Spleen (tissue), 11 donors: ENCODE measurements at regions not wholly inside any gene's neighbourhood (a gene's known extent, or its start where the extent isn't known, plus 50 kb on each side); places are given as distances from the start of the nearest gene placed in this dataset.

Experiments used
- DNase-seq: peaks from one replicate; pipeline ENCODE4 v3.0.0-alpha.2; 2020
- H3K27ac ChIP-seq, 8 donors: fragments of 200-600 bp; sonication (generic) in 7 of 8; 1 replicate in 4 of 8; 2 replicates in 4 of 8; pipeline versions ENCODE4 v1.5.0 to v1.8.0; 2016 to 2021; ENCODE audit warnings: inconsistent platforms in 4 of 8, mild to moderate bottlenecking in 4 of 8, moderate library complexity in 1 of 8
- H3K27me3 ChIP-seq, 7 donors: fragments of 200-600 bp; sonication (generic) in 6 of 7; replicated peaks in 1 of 7; 1 replicate in 4 of 7; 2 replicates in 3 of 7; pipeline versions ENCODE4 v1.5.0 to v1.8.0; 2016 to 2021; ENCODE audit warnings: inconsistent platforms in 3 of 7, mild to moderate bottlenecking in 1 of 7
- H3K36me3 ChIP-seq, 6 donors: fragments of 200-600 bp; sonication (generic) in 5 of 6; 1 replicate in 4 of 6; 2 replicates in 2 of 6; pipeline versions ENCODE4 v1.5.0 to v1.8.0; 2016 to 2021; ENCODE audit warnings: inconsistent platforms in 2 of 6
- H3K4me1 ChIP-seq, 6 donors: fragments of 200-600 bp; sonication (generic) in 5 of 6; 1 replicate in 3 of 6; 2 replicates in 3 of 6; pipeline versions ENCODE4 v1.5.0 to v1.8.0; 2016 to 2021; ENCODE audit warnings: inconsistent platforms in 3 of 6
- H3K4me3 ChIP-seq, 8 donors: fragments of 200-600 bp; sonication (generic) in 7 of 8; 1 replicate in 4 of 8; 2 replicates in 4 of 8; pipeline versions ENCODE4 v1.5.0 to v1.8.0; 2016 to 2021; ENCODE audit warnings: inconsistent platforms in 4 of 8, mild to moderate bottlenecking in 4 of 8, moderate library complexity in 2 of 8
- H3K9me3 ChIP-seq, 8 donors: fragments of 200-600 bp; sonication (generic) in 7 of 8; 1 replicate in 4 of 8; 2 replicates in 4 of 8; pipeline versions ENCODE4 v1.5.0 to v1.8.0; 2016 to 2021; ENCODE audit warnings: inconsistent platforms in 4 of 8
- CTCF ChIP-seq, 11 experiments: fragments of 200-600 bp in 7 of 11; fragments of 450-650 bp in 4 of 11; sonication (generic) in 4 of 11; IDR thresholded peaks in 8 of 11; conservative IDR thresholded peaks in 3 of 11; 1 replicate in 7 of 11; 2 replicates in 4 of 11; pipeline versions ENCODE4 v1.4.0 to v1.8.0; 2016 to 2021; ENCODE audit warnings: antibody characterized with exemption in 11 of 11, inconsistent platforms in 4 of 11, mild to moderate bottlenecking in 1 of 11
- POLR2A ChIP-seq, 3 donors: fragments of 450-650 bp; IDR thresholded peaks; one replicate each; pipeline ENCODE4 v1.5.1; 2017; ENCODE audit warnings: antibody characterized with exemption in 3 of 3, mild to moderate bottlenecking in 1 of 3
- POLR2AphosphoS5 ChIP-seq, 3 donors: sonication (generic); formaldehyde crosslinking; IDR thresholded peaks; one replicate each; pipeline ENCODE4 v1.5.1; 2017; ENCODE audit warnings: antibody characterized with exemption in 3 of 3
- WGBS, 5 donors: extraction: QIAGEN DNeasy Blood & Tissue Kit in 3 of 5; methylation state at CpG; one replicate each; pipeline versions ENCODE4 v1.1.5 to v1.1.7; 2013 to 2018; 5-methylcytosine and 5-hydroxymethylcytosine counted together
- intact Hi-C: fragments of 100-400 bp; cut with DNase I; formaldehyde crosslinking; loops from one replicate; pipeline ENCODE4 v1.15.0; 2023; ENCODE audit warnings: low total_unique reads
- donor health status: healthy with polysubstance abuse.
- donor health status: DM: no; HTN: no; CAD: no; lungs with moderate emphysema.
- donor health status: DM: no; HTN: no; CAD: no.
- donor health status: Bipolar disorder and iron deficiency.
- donor health status: healthy.
- donor health status: DM: no; HTN: no; CAD: no.
- donor health status: DM: yes; HTN: yes; CAD: no.

- no peaks in the 10 kb centered on the region for H3K4me1 ChIP-seq
- H3K4me3 ChIP-seq: no peak overlapping the region
- peaks cover 0 to 6% (median 0%) of the 10 kb centered on the region in 8 donors for H3K9me3 ChIP-seq
- WGBS, 5 donors: 85 to 95% (median 90%) methylated on average over 6 of the region's 6 CpGs
- no peak overlapping the region for H3K27ac ChIP-seq
- intact Hi-C loops: no loop called here
- no peaks in the 10 kb centered on the region for H3K36me3 ChIP-seq
- no peak for TF ChIP-seq CTCF (IDR thresholded peaks at IDR 0.05 in 8 of 11, conservative IDR thresholded peaks at IDR 0.05 in 3 of 11)
- DNase-seq: no peak
- H3K27me3 ChIP-seq: no peaks in the 10 kb centered on the region
Measured at GRCh38 chr21:31594726-31595125, 64.8 kb upstream of the SOD1 start.

DNA sequence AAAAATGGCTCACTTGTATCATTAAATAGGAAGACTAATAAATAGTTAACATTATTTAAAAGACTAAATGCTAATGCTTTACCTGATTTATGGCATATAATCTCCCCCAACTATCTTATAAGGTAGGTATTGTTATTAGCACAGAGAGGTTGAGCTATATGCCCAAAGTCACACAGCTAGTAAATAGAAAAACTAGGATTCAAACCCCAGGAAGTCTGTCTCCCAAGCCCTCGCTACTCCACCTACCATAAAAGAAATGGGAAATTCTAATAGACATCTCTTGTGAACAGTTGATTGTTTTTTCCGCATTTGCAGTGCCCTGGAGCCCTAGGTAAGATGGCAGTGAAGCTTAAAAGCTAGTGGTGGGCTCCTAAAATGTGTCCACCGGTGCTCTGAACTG, 65.2 kb upstream of the SOD1 start:
- TF ChIP-seq POLR2AphosphoS5 (IDR thresholded peaks at IDR 0.05) (no peak), CTCF (IDR thresholded peaks at IDR 0.05 in 8 of 11, conservative IDR thresholded peaks at IDR 0.05 in 3 of 11) (no peak), POLR2A (IDR thresholded peaks at IDR 0.05) (no peak)
- Histone ChIP-seq H3K4me3 (no peak overlapping the region), H3K27ac (no peak overlapping the region), H3K9me3 (peaks cover 0 to 6% (median 0%) of the 10 kb centered on the region in 8 donors), H3K4me1 (no peaks in the 10 kb centered on the region), H3K36me3 (no peaks in the 10 kb centered on the region), H3K27me3 (no peaks in the 10 kb centered on the region)
- intact Hi-C loops: no loop called here
- no peak for DNase-seq
- WGBS, 5 donors: 72 to 95% (median 86%) methylated on average over 3 of the region's 3 CpGs

GRCh38 chr21:31592963-31593560, 66.4 kb upstream of the SOD1 start:
- Histone ChIP-seq H3K4me3 (no peak overlapping the region), H3K36me3 (no peaks in the 10 kb centered on the region), H3K27me3 (no peaks in the 10 kb centered on the region), H3K4me1 (no peaks in the 10 kb centered on the region), H3K9me3 (peaks cover 0 to 6% (median 0%) of the 10 kb centered on the region in 8 donors), H3K27ac (no peak overlapping the region)
- no peak for DNase-seq
- intact Hi-C loops: no loop called here
- TF ChIP-seq POLR2A (IDR thresholded peaks at IDR 0.05) (no peak), POLR2AphosphoS5 (IDR thresholded peaks at IDR 0.05) (no peak), CTCF (IDR thresholded peaks at IDR 0.05 in 8 of 11, conservative IDR thresholded peaks at IDR 0.05 in 3 of 11) (no peak)
- 68 to 80% (median 73%) methylated on average over 13 of the region's 13 CpGs for WGBS, 5 donors

- TF ChIP-seq POLR2A (IDR thresholded peaks at IDR 0.05): no peak
- no peak for TF ChIP-seq POLR2AphosphoS5 (IDR thresholded peaks at IDR 0.05)
- no peak for TF ChIP-seq CTCF (IDR thresholded peaks at IDR 0.05 in 8 of 11, conservative IDR thresholded peaks at IDR 0.05 in 3 of 11)
- WGBS, 5 donors: 80 to 93% (median 83%) methylated on average over 3 of the region's 3 CpGs
- H3K27me3 ChIP-seq: no peaks in the 10 kb centered on the region
Measured at GRCh38 chr21:31592516-31592915, 67.0 kb upstream of the SOD1 start.

More at GRCh38 chr21:31592516-31592915, 67.0 kb upstream of the SOD1 start:
- Histone ChIP-seq H3K9me3 (peaks cover 0 to 6% (median 0%) of the 10 kb centered on the region in 8 donors), H3K36me3 (no peaks in the 10 kb centered on the region), H3K4me3 (no peak overlapping the region), H3K4me1 (no peaks in the 10 kb centered on the region), H3K27ac (no peak overlapping the region)
- intact Hi-C loops: no loop called here
- DNase-seq: no peak
